H9 (cell line): ENCODE measurements at regions not wholly inside any gene's neighbourhood (a gene's known extent, or its start where the extent isn't known, plus 50 kb on each side); places are given as distances from the start of the nearest gene placed in this dataset.

Experiments
- DNase-seq: peaks from one replicate; pipeline ENCODE4 v3.0.0-alpha.2; 2017
- H2AFZ ChIP-seq: one replicate; pipeline ENCODE4 v1.6.1; 2013; ENCODE audit warnings: mild to moderate bottlenecking, low read length, control low read depth, moderate library complexity
- H2AK5ac ChIP-seq: 2 replicates; pipeline ENCODE4 v1.6.1; 2013; ENCODE audit warnings: low read length, control low read depth, mixed read lengths; ENCODE audit not compliant: insufficient read length
- H2BK120ac ChIP-seq: one replicate; pipeline ENCODE4 v1.6.1; 2013; ENCODE audit warnings: low read depth, mild to moderate bottlenecking, low read length, control low read depth, inconsistent platforms; ENCODE audit not compliant: poor library complexity, severe bottlenecking
- H2BK12ac ChIP-seq: 2 replicates; pipeline ENCODE4 v1.6.1; 2013; ENCODE audit warnings: low read length, control low read depth, mixed read lengths, low read depth; ENCODE audit not compliant: insufficient read length
- H2BK15ac ChIP-seq: 2 replicates; pipeline ENCODE4 v1.6.1; 2013; ENCODE audit warnings: low read depth, low read length, control low read depth
- H2BK20ac ChIP-seq: one replicate; pipeline ENCODE4 v1.6.1; 2013; ENCODE audit warnings: low read depth, mild to moderate bottlenecking, low read length, control low read depth, inconsistent platforms; ENCODE audit not compliant: poor library complexity, severe bottlenecking
- H2BK5ac ChIP-seq: 2 replicates; pipeline ENCODE4 v1.6.1; 2013; ENCODE audit warnings: low read length, control low read depth, mixed read lengths; ENCODE audit not compliant: insufficient read length
- H3K14ac ChIP-seq: 2 replicates; pipeline ENCODE4 v1.6.1; 2013; ENCODE audit warnings: low read length, control low read depth; ENCODE audit not compliant: insufficient read depth
- H3K18ac ChIP-seq: 2 replicates; pipeline ENCODE4 v1.6.1; 2013; ENCODE audit warnings: low read depth, mild to moderate bottlenecking, mixed read lengths, low read length, control low read depth; ENCODE audit not compliant: insufficient read length
- H3K23ac ChIP-seq: 2 replicates; pipeline ENCODE4 v1.6.1; 2013; ENCODE audit warnings: low read length, control low read depth, mixed read lengths, low read depth; ENCODE audit not compliant: insufficient read length
- H3K23me2 ChIP-seq: 2 replicates; pipeline ENCODE4 v1.6.1; 2013; ENCODE audit warnings: low read depth, mild to moderate bottlenecking, mixed read lengths, low read length, control low read depth; ENCODE audit not compliant: insufficient read length, poor library complexity, severe bottlenecking
- H3K27ac ChIP-seq: 2 replicates; pipeline ENCODE4 v1.5.1; 2013; ENCODE audit warnings: low read length, control low read depth, mixed read lengths, low read depth; ENCODE audit not compliant: insufficient read length
- H3K27me3 ChIP-seq: 2 replicates; pipeline ENCODE4 v1.6.1; 2013; ENCODE audit warnings: low read length, control low read depth, inconsistent platforms; ENCODE audit not compliant: insufficient read depth
- H3K4ac ChIP-seq: 2 replicates; pipeline ENCODE4 v1.6.1; 2013; ENCODE audit warnings: low read depth, mild to moderate bottlenecking, control low read depth, inconsistent platforms, low read length, moderate library complexity
- H3K4me1 ChIP-seq: 2 replicates; pipeline ENCODE4 v1.6.1; 2013; ENCODE audit warnings: low read length, control low read depth, inconsistent platforms; ENCODE audit not compliant: insufficient read depth
- H3K4me2 ChIP-seq: 2 replicates; pipeline ENCODE4 v1.6.1; 2013; ENCODE audit warnings: low read length, control low read depth, mixed read lengths; ENCODE audit not compliant: insufficient read length, insufficient read depth
- H3K56ac ChIP-seq: 2 replicates; pipeline ENCODE4 v1.6.1; 2013; ENCODE audit warnings: low read depth, mild to moderate bottlenecking, mixed read lengths, low read length, control low read depth; ENCODE audit not compliant: insufficient read length
- H3K79me1 ChIP-seq: 2 replicates; pipeline ENCODE4 v1.6.1; 2013; ENCODE audit warnings: low read depth, mild to moderate bottlenecking, moderate library complexity, low read length, control low read depth, inconsistent platforms; ENCODE audit not compliant: insufficient read depth, poor library complexity, severe bottlenecking
- H3K79me2 ChIP-seq: 2 replicates; pipeline ENCODE4 v1.6.1; 2013; ENCODE audit warnings: low read length, control low read depth, inconsistent platforms; ENCODE audit not compliant: insufficient read depth
- H3K9ac ChIP-seq: 2 replicates; pipeline ENCODE4 v1.6.1; 2013; ENCODE audit warnings: low read length, control low read depth, mixed read lengths; ENCODE audit not compliant: insufficient read length; ENCODE audit errors: extremely low read depth
- H3K9me3 ChIP-seq: one replicate; pipeline ENCODE4 v1.6.1; 2013; ENCODE audit warnings: low read depth, low read length, inconsistent platforms; ENCODE audit not compliant: control insufficient read depth
- H3T11ph ChIP-seq: one replicate; pipeline ENCODE4 v1.6.1; 2013; ENCODE audit warnings: mild to moderate bottlenecking, low read length, control low read depth, inconsistent platforms
- H4K20me1 ChIP-seq: one replicate; pipeline ENCODE4 v1.6.1; 2013; ENCODE audit not compliant: control insufficient read depth, insufficient read length, insufficient read depth
- H4K5ac ChIP-seq: 2 replicates; pipeline ENCODE4 v1.6.1; 2013; ENCODE audit warnings: low read depth, mild to moderate bottlenecking, mixed read lengths, low read length, control low read depth; ENCODE audit not compliant: insufficient read length
- H4K8ac ChIP-seq: replicated peaks from 2 replicates; pipeline ENCODE4 v1.6.1; 2013; ENCODE audit warnings: low read length, control low read depth, mixed read lengths, low read depth; ENCODE audit not compliant: insufficient read length
- H4K91ac ChIP-seq: 2 replicates; pipeline ENCODE4 v1.6.1; 2013; ENCODE audit warnings: low read depth, mild to moderate bottlenecking, moderate library complexity, mixed read lengths, low read length, control low read depth; ENCODE audit not compliant: insufficient read length
- H3K27ac Mint-ChIP-seq, 3 experiments: 2 replicates in 2 of 3; 3 replicates in 1 of 3; pipeline ENCODE4 v1.8.0; 2020 to 2021; ENCODE audit warnings: mixed read lengths in 3 of 3, mild to moderate bottlenecking in 1 of 3, moderate library complexity in 1 of 3
- H3K27me3 Mint-ChIP-seq: 2 replicates; pipeline ENCODE4 v1.8.0; 2021; ENCODE audit warnings: low read depth, mild to moderate bottlenecking, moderate library complexity, mixed read lengths
- H3K36me3 Mint-ChIP-seq, 3 experiments: 2 replicates in 2 of 3; 3 replicates in 1 of 3; pipeline ENCODE4 v1.8.0; 2020 to 2021; ENCODE audit warnings: low read depth in 3 of 3, mixed read lengths in 3 of 3; ENCODE audit not compliant: insufficient read depth in 1 of 3
- H3K4me1 Mint-ChIP-seq, 2 experiments: 2 replicates each; pipeline ENCODE4 v1.8.0; 2020; ENCODE audit warnings: mixed read lengths in 2 of 2
- H3K4me3 Mint-ChIP-seq, 2 experiments: 2 replicates in 1 of 2; 3 replicates in 1 of 2; pipeline ENCODE4 v1.8.0; 2020 to 2021; ENCODE audit warnings: mild to moderate bottlenecking in 2 of 2, mixed read lengths in 2 of 2, moderate library complexity in 1 of 2
- H3K9me3 Mint-ChIP-seq, 2 experiments: 2 replicates in 1 of 2; 3 replicates in 1 of 2; pipeline ENCODE4 v1.8.0; 2020; ENCODE audit warnings: mild to moderate bottlenecking in 2 of 2, mixed read lengths in 2 of 2, moderate library complexity in 1 of 2
- WGBS: extraction: QIAGEN DNeasy Blood & Tissue Kit; methylation state at CpG from one replicate; pipeline ENCODE4 v1.1.7; 2013; ENCODE audit warnings: missing lambda C conversion rate, low lambda C conversion rate, mixed read lengths; ENCODE audit not compliant: insufficient read length; ENCODE audit errors: extremely low coverage; 5-methylcytosine and 5-hydroxymethylcytosine counted together
- TF ChIP-seq, protein P1 (sequence below): fragments of 200-600 bp; sonication (generic); conservative IDR thresholded peaks from 3 replicates; pipeline ENCODE4 v1.8.0; 2021; ENCODE audit warnings: antibody characterized with exemption, mild to moderate bottlenecking

DNA sequence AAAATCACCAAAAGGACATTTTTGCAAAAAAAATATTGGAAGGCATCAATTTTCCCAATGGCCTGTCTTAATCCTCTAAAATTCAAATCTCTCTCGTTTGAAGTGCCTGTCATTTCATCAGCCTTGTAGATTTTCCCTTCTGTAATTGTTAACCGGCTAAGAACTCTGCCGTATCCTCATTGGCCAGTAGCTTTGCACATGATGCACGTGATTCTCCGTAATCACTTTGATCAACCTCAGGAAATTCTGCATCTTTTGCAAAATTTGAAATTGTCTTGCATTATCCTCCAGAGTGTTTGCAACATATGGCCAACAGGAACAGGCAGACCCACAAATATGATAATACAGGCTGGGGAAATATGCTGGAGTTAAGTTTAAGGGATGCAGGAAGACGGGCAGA is 184.2 kb upstream of the RPL38 start:
- H3K27ac ChIP-seq = no peak overlapping the region

More for the DNA sequence above, 184.2 kb upstream of the RPL38 start:
- Histone ChIP-seq H4K8ac (no peak overlapping the region), H2BK12ac (no peak overlapping the region), H3K79me1 (no peaks in the 10 kb centered on the region), H2AFZ (no peak overlapping the region), H3K18ac (no peak overlapping the region), H3K56ac (no peak overlapping the region), H3K14ac (no peak overlapping the region), H3K79me2 (no peaks in the 10 kb centered on the region), H3K27me3 (no peaks in the 10 kb centered on the region), H4K20me1 (no peaks in the 10 kb centered on the region), H4K91ac (no peak overlapping the region), H3K4me2 (no peak overlapping the region), H3K9ac (no peak overlapping the region), H3K9me3 (no peaks in the 10 kb centered on the region), H2BK5ac (no peak overlapping the region), H2AK5ac (no peak overlapping the region), H3K4ac (no peak overlapping the region), H2BK120ac (no peak overlapping the region), H3K4me1 (no peaks in the 10 kb centered on the region), H3K23ac (no peak overlapping the region), H3T11ph (no peak overlapping the region), H2BK15ac (no peak overlapping the region), H2BK20ac (no peak overlapping the region), H4K5ac (no peak overlapping the region), H3K23me2 (no peaks in the 10 kb centered on the region)
- Mint-ChIP-seq H3K36me3 (no peaks in the 10 kb centered on the region), H3K27ac (no peak overlapping the region), H3K4me1 (peaks cover 11 to 25% of the 10 kb centered on the region in 2 experiments), H3K4me3 (no peak overlapping the region), H3K27me3 (peaks cover 14% of the 10 kb centered on the region), H3K9me3 (no peaks in the 10 kb centered on the region)
- no peak for DNase-seq
- no CpG with 5 or more reads among the region's 6 CpGs for WGBS
- TF ChIP-seq, protein P1, sequence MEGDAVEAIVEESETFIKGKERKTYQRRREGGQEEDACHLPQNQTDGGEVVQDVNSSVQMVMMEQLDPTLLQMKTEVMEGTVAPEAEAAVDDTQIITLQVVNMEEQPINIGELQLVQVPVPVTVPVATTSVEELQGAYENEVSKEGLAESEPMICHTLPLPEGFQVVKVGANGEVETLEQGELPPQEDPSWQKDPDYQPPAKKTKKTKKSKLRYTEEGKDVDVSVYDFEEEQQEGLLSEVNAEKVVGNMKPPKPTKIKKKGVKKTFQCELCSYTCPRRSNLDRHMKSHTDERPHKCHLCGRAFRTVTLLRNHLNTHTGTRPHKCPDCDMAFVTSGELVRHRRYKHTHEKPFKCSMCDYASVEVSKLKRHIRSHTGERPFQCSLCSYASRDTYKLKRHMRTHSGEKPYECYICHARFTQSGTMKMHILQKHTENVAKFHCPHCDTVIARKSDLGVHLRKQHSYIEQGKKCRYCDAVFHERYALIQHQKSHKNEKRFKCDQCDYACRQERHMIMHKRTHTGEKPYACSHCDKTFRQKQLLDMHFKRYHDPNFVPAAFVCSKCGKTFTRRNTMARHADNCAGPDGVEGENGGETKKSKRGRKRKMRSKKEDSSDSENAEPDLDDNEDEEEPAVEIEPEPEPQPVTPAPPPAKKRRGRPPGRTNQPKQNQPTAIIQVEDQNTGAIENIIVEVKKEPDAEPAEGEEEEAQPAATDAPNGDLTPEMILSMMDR = no peak
